ENCODE measurements at regions not wholly inside any gene's neighbourhood (a gene's known extent, or its start where the extent isn't known, plus 50 kb on each side); places are given as distances from the start of the nearest gene placed in this dataset.
A peak's percentile ranks its signal among the peaks of the same experiment; 100 is the strongest.

DNA sequence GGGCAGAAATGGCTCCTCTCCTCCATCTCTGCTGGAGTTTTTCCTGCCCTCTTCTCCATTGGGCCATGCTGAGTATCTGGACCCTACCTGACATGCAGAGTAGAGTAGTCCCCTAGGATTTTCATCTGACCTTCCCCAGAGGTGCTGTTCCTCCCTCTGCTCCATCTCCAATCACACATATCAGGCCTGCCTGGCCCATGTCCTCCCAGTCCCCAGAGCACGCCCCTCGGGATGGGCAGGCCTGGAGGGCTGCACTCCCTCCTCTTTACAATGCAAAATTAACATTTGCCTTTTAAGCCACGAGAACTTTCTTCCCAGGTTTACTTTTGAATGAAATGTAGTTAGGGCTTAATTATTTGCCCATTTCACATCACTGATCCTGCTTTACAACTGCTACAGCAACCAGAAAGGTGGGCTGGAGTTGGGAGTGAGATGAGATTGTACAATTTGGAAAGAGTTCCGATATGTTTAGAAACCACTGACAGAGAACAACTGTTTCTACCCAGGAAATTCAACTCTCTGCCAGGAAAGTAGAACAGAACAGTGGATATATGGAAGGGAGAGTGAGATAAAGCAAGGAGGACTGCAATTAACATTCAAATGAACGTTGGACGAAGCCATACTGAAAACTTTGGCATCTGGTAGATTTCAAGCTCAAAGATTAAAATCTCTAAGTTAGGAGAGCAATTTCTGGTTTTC is 184.0 kb upstream of the HABP2 start:
- DNase-seq, result no peak

DNA sequence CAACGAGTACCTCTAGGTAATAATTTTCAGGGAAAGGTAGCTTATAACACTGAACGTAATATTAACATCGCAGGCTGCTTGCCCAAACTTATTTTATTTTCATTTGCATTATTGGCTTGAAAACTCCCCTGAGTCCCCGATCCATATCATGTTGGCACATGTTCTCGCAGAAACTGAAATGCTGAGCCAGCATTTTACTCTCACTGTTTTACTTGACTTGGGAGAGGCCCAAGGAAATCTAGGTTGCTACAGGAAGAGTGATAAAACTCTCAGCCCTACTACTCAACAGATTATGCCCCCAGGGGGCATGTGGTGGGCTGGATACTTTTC is 183.5 kb upstream of the HABP2 start:
- DNase-seq, result no peak

DNA sequence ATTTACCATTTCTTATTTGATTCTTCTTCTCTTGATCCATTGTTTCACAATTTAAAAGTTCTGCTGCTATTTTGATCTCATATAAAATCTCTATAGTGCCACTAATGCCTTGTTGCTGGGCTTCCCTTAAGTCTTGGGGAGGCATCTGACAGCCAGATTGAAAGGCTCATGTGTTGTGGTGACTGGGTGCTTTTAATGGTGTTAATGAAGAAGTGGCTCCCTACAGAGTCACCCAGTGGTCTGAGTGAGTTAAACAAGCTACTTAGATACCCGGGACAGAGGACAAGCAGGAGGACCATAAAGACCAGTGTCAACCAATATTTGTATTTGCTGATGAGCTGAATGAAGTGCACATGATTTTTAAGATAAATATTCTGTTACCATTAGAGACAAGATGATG is 176.4 kb upstream of the HABP2 start:
- DNase-seq, result no peak

DNA sequence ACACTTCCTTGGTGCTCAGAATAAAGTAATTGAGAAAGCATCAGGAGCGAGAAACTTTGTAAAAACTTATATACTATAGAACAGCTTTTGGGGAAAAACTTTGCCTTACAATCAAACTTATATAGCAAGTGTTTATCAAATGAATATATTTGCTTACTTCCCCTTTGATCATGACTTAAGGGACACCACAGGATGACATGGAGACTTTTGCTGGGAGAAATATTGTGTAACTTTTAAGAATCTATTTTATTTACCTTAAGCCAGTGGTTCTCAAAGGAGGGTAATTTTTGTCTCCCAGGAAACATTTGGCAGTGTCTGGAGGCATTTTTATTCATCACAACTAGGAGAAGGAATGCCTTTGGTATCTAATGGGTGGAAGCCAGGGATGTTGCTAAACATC is 173.8 kb upstream of the HABP2 start:
- no peak for DNase-seq

DNA sequence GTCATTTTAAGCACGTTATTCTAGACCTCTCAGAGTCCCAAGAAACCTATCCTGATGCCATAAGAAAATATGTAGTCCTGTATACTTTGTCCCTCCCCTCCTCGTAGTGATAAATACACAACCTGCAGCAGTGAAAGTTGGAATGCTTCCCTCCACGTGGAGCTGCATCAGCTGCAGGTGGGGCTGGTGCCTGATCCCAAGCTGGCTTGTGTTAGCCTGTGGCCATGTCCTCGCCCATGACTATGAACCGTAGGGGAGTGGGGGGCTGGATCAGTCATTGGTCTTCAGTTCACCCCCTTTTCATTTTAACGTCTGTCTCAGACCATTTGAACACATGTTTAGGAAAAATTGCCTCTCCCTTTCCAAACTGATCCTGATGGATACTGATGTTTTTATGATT is 171.4 kb upstream of the HABP2 start:
- no peak for DNase-seq

DNA sequence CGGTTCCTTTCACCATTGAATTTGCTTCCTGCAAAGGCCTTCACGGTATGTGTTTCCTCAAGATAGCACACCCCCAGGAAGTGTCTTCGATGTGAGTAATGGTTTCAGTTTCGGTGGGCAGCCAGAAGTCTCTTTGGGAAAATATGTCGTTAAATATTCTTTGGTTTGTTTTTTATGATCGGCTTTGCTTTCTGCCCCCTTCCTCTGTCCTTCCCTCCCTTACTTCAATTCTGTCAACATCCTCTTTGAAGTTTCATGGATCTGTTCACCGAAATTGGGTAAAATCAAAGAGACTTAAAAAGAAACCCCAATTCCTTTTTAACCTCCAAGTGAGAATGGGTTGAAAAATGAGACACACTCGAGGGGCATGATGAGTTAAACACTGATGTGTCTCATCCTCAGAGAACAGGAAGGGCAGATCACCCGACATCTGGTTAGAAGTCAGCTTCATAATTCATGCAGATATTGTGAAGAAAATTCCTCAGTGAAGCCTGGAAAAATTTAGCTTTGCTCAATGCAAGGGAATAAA is 170.8 kb upstream of the HABP2 start:
- DNase-seq, result peak; percentile 69 to 71

DNA sequence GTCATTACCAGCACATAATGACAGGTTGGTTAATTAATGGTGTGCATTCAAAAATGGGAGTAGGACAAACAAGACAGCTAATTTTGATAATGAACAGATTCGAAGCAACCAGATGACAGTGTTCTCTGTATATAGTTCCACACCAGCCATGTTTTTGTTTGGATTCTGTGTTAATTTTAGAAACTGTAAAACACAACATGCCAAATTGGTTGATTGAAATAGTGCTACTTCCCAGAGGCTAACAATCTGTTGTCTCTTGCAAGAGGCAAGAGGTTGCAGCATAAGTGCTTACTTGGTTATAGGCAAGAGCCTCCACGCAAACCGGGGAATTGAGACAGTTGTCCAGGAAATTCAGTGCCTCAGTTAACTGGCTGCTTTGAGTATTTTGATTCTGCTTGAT is 170.2 kb upstream of the HABP2 start:
- peak in 1 of 2 donors; percentile 15 for DNase-seq

DNA sequence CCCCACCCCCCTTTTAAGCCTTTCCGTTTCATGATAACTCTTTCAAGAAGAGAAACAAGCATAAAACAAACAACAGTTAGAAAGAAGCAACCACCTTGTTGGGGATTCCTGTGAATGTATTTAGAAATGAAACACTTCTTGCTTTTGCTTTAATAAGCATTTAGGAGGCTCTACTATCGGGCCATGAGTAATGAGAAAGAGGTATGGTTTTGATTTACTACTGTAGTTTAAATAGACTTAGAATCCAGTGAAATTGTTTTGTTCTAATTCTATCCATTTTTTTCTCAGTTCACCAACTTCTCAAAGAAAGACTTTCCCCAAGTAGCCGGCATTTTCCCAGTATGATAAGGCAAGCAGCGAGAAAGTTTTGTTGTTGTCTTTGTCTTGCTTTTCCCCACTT is 168.7 kb upstream of the HABP2 start:
- DNase-seq, result no peak

DNA sequence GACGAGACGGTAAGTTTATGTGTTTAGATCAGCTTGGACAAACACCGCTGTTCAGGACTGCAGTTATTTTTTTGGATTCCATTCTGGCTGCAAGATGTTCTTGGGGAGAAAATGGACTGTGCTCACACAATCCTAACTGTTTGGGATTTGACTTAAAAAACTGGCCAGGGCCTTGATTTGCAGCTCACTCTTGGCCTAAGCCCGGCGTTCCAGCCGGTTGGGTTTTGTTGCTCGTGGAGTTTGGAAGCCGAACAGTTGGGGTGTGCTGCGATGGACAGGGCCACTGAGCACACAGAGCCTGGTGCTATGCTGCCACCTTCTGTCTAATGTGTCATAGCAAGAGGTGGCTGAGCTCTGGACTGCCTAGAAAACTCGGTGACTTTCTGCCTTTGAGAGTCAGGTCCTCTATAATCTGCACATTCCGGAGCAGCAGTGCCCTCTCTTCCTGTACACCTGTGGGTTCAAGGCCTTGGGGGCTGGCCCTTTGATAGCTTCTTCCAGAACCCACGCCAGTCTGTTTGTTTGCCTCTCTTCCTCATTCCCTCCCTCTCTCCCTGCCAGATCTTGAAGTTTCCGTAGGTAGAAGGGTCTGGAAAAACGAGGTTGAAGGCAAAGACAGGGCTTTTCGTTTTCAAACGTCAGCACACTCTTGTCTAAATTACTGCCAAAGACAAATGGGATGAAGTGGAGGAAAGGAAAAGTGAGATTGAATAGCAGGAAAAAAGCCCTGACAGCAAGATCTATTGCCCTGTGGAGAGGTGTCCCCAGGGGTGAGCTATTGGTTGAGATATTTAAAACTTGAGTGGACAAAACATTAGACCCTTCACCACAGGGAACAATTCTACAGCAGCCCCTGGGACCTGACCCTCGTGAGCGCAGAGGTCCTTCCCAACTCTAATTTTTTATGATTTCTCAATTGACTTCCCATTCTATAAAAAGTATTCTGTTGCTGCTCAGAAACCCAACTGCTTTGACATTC is 167.5 kb upstream of the HABP2 start:
- DNase-seq, result peak; percentile 74 to 88

DNA sequence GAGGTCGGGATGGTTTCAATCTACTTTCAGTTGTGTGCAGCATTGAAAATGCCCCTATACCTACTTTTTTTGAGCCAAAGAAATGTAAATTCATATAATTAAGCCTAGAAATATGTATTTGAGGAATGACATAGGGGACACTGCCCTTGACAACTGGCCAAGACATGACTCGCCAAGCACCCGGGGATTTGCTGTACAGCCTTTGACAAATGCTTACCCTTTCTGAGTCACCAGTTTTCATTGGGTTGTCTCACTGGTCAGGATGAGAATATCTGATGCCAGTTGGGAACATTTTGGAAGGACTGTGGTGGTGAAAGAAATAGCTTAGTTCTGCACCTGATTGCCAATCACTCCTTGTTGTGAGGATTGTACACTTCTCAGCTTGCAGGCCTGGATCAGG is 166.8 kb upstream of the HABP2 start:
- peak; percentile 60 for DNase-seq

DNA sequence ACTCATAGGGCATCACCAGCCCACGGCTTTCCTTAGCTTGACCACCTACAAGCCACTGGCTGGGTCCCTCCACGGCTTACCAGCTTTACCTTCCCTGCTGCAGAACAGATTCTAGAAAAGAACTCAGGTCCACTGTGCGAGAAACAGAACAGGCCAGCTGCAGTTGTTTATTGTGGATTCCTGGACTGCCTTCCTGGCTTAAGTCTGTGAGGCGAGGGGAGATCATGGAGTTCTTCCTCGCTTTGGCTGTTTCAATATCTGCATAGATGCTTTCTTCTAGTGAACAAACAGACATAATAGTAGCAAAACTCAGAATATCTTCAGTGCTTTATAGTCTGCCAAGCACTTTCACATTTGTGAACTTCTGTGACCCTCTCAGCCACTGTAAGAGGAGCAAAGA is 162.9 kb upstream of the HABP2 start:
- no peak for DNase-seq

DNA sequence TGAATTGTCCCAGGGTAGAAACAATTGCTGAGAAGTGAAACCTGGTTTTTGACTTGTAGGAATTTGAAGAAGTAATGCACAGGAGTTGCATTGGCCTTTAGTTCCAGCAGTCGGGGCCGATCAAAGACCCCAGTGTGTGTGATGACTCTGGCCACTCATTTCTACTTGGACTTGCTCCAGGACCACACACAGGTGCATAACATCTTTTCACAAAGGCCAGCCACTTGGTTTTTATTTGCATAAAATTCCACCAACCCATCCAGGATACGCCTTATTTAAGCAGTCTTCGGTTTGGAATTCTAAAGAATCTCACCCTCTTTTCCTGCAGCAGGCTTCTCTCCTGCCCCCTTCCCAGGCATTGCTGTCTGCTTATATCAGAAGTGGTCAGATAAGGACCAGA is 162.0 kb upstream of the HABP2 start:
- DNase-seq, result no peak

DNA sequence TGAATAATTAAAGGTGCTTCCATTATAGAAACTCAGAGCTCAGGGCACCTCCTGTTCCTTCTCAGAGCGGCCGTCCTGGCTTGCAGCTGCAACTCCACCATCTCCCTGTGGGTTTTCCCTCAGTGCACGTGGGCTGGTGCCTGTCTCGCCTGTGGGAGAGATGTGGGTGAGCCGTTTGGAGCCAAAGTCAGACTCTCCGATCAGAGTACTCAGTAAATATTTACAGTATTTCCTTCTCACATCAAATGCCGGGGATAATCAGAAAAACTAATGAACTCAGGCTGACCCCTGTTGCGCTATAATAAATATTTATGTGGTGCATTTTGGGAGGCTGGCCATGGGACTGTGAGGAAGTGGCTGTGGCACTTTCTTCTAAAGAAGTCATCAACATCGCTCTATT is 155.8 kb upstream of the HABP2 start:
- DNase-seq, result peak in 1 of 2 donors; percentile 66

DNA sequence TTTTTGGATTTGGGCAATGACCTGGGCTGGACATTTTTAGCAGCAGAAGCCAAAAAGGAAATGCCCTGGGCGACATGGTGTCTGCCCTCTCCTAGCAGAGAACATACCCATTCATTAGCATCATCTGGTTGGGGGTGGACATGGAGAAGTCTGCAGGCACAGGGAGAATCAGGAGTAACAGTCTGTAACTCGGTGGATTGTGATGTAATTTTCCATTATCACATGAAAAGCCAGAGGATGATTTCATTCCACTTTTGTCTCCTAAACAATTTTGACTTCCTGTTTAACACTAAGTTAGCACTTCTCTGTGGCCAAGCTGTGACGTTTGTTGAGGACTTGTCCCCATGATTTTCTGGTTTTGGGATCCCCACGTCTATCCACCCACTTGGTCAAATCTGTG is 153.8 kb upstream of the HABP2 start:
- DNase-seq, result peak; percentile 73 to 89

DNA sequence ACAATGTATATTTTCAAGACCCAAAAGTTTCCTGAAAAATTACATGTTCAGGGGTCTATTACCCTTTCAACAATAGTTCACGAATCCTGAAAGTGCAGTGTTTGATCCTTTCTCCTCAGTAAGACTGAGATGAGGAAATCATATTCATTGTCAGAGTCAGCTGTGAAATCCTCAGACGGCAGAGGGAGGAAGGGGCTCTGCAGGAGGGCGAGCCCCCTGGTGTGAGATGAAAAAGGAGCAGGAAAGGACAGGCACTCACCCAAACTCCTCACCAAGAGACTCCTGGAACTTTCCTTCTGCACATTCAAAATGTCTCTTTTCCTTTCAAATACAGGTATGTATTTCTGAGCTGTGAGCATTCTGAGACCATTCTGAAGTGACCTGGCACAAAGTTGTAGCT is 150.3 kb upstream of the HABP2 start:
- no peak for DNase-seq

DNA sequence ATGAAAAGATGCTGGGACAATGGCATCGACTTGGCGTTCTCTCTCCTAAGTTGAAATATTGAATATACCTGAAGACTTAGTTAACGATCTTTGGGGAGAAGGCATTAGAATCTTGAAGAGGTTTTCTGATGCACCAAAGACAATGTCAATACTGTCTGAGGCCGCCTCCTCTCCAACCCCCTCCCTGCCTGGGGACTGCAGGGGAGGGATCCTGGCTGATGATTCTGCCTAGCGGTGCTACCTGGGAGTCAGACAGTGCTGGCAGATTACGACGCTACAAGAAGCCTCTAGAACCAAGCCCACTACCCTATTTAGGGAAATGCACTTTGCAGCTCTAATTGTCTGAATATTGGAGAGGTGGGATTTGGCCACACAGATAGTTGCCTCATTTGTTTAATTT is 145.6 kb upstream of the HABP2 start:
- DNase-seq, result no peak

DNA sequence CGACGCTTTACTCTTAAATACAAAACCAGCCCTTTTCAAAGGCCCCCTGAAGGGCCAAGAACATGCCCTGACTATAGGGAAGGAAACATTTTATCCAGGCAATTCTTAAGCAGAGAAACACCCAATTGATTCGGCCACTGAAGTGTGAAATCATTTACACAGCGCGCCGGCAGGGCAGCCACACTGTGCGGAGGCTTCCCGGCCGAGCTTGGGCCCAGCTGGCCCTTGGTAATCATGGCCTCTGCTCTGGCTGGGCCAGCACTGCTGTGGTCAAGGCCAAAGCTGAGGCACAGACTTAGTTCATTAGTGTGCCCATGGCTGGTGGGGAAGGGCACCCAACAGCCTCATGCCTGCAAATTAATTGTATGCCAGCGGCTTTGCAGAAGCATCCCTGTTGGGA is 143.7 kb upstream of the HABP2 start:
- DNase-seq, result no peak

DNA sequence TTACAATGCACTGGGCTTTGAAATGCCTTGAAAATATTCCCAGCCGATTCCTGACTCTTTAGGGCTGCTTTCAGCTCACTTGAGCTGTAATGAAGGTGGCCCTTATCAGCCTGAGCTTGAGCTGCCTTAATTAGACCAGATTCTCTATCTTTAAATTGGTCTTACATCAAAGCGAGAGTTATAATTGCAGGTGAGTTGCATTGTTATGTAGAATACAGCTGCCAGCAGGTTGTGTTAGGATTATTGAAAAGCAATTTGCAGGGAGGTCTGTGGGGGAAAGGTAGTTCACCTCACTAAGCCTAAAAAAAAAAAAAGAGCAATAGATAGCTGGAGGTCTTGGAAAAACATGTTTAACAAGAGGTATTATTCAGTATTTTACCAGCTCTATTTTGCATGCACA is 142.2 kb upstream of the HABP2 start:
- no peak for DNase-seq

DNA sequence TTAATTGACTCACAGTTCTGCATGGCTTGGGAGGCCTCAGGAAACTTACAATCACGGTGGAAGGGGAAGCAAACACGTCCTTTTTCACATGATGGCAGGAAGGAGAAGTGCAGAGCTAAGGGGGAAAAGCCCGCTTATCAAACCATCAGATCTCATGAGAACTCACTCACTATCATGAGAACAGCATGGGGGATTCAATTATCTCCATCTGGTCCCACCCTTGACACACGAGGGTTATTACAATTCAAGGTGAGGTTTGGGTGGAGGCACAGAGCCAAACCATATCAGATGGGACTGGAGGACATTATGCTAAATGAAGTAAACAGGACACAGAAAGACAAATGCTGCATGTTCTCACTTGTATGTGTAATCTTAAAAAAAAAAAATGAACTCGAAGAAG is 141.4 kb upstream of the HABP2 start:
- no peak for DNase-seq

DNA sequence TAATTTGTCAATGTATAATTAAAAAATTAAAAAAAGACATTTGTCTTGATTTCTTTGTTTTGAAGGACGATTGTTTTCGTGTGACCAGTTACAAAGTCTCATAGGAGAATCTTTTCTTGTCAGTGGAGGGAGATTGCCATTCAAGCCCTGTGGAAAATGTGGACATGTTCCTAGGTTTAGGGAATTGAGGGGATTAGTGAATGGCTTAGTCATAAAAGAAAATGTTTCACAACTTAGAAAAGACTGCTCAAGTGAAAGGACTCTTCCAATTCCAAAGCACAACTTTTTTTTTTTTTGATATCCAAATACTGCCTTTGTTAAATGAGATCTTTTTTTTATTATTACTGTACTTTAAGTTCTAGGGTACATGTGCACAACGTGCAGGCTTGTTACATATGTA is 140.7 kb upstream of the HABP2 start:
- DNase-seq, result no peak

DNA sequence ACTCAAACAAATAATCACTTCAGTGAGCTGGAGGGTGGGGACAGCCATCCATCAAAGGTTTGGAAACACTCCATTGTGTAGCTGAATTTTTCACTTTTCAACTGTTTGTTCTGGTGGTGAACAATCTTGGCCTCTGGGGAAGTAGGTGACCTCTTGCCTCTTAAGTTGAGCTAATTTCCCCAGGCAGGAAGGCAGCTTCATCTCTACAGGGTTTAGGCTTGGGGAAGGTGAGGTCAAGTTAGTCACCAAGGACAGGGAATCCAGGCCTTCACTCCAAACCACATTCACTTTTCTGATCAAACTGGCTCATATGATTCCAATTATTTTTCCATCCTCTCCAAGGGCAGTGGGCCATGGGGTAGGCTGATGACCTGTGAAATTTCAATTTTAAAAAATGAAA is 138.3 kb upstream of the HABP2 start:
- DNase-seq, result no peak

DNA sequence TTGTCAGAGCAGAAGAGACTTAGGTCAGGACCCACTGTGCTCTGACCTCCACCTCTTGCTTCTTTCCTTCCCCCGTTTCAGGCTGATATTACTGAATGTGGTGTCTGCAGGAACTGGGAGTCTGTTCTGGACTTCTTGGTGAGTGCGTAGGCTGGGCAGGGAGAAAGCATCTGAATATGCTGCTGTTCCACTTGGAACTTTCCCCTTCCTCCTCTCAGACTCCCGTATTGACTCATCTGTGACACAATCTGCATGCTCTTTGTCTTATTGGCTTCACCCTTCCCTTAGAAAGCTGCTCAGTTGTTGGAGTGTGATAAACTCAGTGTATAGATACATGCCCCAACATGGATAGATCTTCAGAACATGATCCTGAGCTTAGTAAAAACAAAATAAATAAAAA is 137.6 kb upstream of the HABP2 start:
- no peak for DNase-seq

DNA sequence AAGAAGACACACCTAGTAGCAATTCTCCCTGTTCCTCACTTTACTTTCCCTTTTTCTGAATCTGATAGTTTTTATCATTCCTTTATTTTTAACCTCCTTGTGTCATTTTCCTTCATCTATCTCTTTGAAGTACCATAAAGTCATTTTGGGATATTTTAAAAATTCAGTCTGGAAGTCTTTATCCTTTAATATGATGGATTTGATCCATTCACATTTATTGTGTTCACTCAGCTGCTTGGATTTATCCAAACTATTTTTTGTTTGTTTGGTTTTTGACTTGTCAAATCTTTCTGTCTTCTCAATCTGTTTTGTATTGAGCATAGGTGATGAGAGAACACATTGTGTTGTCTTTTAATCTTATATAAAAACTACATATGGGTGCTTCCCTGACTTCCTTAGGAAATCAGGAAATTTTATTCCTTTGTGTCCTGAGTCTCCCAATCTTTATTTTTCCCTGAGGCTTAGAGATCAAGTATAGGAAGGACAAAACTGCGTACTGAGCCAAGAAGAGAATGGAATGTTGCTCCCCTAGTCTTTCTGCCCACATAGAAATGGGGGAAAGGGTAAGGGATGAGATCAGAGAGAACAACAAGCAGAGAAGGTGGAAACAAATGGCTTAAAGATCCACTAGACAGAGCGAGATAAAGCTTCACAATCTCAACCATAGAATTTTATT is 132.7 kb upstream of the HABP2 start:
- DNase-seq, result no peak
